Activated CD4-positive, alpha-beta T cell treated with anti-CD3 and anti-CD28 coated beads for 48 hours (primary cell): ENCODE measurements at regions not wholly inside any gene's neighbourhood (a gene's known extent, or its start where the extent isn't known, plus 50 kb on each side); places are given as distances from the start of the nearest gene placed in this dataset.

Source experiments
- DNase-seq: peaks from one replicate; pipeline ENCODE4 v3.0.0-alpha.2; 2020

DNA sequence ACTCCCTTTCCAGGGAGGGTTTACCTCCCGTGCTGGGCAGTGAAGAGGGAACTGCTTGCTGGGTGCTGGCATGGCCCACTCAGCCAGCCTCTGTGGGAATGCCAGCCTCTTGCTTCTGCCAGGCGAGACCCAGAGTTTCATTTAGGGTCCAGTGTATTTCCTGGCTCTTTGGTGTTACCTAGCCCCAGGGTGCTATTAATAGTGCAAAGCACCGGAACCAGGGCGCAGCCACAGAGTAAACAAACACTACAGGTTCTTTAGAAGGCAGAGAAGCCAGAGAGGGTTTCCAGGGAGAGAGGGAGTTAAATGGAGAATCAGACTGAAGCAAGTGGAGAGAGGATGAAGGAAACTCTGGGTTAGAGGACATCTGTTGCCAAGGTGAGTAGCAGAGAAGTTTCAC lies 74.9 kb upstream of the SPATA13 start:
- no peak for DNase-seq

DNA sequence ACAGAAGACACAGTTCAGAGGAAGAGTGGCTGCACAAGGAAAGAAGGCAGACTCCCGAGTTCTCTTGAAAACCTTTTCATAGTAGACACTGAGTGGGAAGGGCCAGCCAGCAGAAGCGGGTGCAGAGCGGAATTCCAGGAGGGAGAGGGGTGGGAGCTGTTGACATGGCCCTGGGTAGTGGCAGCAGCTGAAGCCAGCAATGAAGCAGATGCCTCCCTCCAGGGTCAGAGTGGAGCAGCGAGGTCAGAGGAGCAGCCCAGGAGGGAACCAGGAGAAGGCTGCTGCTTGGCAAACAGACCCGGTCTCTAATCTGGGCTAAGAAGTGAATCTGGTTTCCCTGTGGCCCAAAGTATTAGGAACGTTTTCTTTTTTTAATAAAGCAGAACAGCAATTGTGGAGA lies 73.9 kb upstream of the SPATA13 start:
- DNase-seq, result no peak

- DNase-seq, result no peak
Measured at GRCh38 chr13:24087605-24088225, 72.8 kb upstream of the SPATA13 start.

- DNase-seq, result no peak
Measured at GRCh38 chr13:24090049-24090448, 70.5 kb upstream of the SPATA13 start.

DNA sequence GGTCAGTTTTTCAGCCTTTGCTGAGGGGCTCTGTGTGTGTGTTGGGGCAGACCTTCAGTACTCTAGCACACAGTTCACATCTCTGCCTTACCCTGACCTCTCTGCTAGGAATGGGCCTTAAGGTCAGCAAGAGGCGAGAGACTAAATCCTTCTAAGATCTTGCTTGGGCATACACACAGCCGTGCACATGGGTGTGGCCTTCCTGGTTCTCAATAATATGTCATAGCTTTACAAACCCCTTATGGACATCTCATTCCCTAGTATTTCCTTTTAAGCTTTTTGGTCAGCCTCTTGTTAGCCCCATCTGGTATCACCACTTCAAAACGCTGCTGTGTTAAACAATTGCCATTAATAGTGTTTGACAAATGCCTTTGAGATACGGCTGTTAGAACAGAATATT lies 69.4 kb upstream of the SPATA13 start:
- no peak for DNase-seq

- no peak for DNase-seq
Measured at GRCh38 chr13:24092108-24092507, 68.4 kb upstream of the SPATA13 start.

GRCh38 chr13:24093047-24093446 lies 67.5 kb upstream of the SPATA13 start:
- DNase-seq, result no peak

DNA sequence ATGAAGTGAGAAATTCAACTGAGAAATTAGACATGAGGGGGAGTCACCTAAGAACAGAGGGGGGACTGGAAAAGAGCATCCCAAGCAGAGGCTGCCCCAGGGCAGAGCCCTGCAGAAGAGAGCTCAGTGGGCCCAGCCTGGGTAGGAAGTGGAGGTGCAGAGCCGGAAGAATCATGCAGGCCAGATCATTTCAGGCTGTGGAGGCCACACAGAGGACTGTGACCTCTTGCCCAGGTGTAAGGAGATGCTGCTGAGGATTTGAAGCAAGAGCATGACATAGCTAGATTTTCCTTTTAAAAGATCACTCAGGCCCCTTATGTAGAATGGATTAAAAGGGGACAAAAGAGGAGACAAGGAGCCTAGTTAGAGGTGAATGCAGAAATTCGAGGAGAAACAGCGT lies 63.9 kb upstream of the SPATA13 start:
- no peak for DNase-seq

DNA sequence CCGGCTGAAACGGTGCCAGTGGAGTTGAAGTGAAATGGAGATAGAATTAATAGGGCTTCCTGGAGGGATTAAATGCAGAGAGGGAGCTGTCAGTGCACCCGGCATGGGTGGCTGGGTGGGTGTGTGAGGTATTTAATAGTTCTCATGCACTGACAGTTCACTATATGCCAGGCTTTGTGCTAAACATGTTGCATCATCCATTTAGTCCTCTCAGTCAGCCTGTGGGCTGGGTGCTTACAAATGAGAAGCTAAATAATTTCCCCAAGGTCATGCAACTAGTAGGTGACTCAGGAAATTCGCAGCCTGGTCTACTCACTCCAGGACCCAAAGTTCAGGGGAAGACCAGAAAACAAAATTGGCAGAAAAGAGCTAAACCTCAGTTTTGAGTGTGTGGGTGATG lies 63.5 kb upstream of the SPATA13 start:
- DNase-seq, result peak; percentile 74

DNA sequence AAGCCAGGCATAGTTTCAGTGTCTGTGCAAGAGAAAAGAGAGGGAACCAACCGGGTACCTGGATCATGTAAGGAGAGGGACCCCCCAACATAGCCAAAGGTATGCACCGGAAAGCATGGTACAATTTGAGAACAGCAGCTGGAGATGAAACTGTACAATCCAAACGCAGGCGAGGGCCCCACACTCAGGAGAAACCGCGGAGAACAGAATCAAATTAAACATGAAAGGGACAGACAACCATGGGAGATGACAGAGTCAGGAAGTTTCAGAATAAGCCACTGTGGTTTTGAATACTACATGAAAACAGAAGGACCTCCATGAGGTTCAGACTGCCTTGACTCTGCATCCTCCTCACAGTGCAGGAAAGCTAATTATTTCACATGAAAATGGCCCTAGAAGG lies 62.9 kb upstream of the SPATA13 start:
- peak; percentile 56 for DNase-seq

DNA sequence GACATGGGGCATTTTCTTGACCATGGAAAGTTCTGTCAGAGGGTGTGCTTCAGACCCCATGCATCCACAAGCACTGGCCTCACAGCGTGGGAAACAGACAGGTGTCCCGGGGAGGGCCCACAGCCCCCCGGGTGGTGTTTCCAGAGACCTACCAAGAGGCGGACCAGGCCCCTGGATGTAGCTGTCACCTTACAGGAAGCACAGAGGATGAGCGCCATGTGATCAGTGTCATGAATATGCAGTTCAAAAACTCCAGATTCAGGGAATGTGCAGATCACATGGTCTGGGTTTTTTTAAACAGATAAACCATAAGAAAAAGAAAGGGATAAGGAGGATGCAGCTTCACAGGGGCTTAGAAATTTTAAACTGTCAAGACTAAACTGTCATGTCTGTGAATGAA lies 61.0 kb upstream of the SPATA13 start:
- no peak for DNase-seq

DNA sequence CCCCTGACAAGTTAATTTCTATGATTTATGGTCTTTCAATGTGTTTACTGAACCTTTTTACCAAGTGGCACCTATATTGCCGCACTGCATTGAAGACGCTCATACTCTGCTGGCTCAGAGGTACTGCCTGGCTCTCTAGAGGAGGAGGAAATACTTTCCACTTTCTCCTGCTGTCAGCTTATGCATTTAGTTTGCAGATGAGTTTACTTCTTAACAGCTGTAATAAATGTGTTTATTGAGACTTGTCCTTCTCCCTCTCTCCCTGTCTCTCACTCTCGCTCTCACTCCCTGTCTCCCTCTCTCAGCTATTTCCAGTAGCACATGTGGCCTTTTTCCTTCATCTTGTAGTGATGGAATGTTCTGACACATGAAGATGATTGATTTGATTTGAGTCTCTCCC lies 60.3 kb upstream of the SPATA13 start:
- no peak for DNase-seq

DNA sequence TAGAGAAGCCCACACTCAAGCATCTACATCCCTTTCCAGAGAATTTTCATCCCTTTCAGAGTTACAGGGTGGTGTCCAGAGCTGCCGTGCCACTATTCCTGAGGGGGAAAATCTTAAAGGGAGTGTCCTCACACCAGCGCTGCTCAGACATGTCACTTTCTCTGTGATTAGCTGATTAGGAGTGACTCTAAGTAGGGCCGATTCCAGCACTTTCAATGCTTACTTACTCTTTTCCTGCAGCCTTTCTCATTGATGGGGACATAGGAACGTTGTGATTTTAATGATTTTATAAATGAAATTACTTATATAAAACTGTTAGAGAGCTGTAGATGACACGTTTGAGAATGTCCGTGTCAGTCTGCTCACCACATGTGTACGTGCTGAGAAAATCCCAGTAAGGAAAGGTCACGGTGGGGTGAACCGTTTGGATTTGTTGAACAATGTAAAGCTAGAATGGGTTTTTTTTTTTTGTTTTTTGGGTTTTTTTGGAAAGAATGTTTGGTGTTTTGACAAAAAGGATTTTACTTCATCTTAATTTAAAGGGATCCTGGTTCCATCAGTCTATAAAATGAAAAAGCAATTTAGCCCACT lies 56.6 kb upstream of the SPATA13 start:
- no peak for DNase-seq

GRCh38 chr13:24104723-24105122 lies 55.8 kb upstream of the SPATA13 start:
- DNase-seq, result no peak

- no peak for DNase-seq
Measured at GRCh38 chr13:24106429-24106828, 54.1 kb upstream of the SPATA13 start.

DNA sequence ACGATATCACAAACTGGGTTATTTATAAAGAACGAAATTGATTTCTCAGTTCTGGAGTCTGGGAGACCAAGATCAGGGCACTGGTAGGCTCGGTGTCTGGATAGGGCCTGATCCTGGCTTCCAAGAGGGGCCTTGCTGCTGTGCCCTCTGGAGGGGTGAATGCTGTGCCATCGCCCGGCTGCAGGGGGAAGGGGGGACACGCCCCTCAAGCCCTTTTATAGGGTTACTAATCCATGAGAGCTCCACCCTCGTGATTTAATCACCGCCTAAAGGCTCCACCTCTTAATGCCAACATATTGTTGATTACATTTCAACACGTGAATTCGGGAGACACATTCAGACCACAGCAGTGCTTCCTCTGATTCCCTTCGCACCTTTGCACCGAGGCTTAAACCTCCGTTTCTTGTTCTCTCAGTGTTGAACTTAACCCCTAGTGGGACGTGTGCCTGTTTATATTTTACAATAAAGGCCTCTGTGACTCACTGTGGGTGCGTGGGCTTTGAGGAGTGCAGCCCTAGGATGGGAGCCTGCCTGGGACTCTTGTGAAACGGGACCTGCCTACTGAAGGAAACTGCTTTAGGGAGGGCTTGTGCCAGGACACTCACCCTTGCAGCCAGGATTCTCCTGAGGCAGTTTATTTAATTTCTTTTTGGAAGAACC lies 52.4 kb upstream of the SPATA13 start:
- DNase-seq, result no peak

GRCh38 chr13:24108615-24108965 lies 51.9 kb upstream of the SPATA13 start:
- DNase-seq, result no peak

GRCh38 chr13:24110011-24110410 lies 50.5 kb upstream of the SPATA13 start:
- DNase-seq, result no peak
